Fibroblast of skin of left quadriceps (primary cell): ENCODE measurements at regions not wholly inside any gene's neighbourhood (a gene's known extent, or its start where the extent isn't known, plus 50 kb on each side); places are given as distances from the start of the nearest gene placed in this dataset.
"Not testable (repeated sequence)": the region's sequence is repeated elsewhere in the genome, so short reads cannot be mapped to it uniquely, and the experiment has no call there.

ENCODE experiments used
- DNase-seq, 2 experiments: peaks; one replicate each; pipeline ENCODE4 v3.0.0-alpha.2; 2013; ENCODE audit warnings: low read depth in 2 of 2

- no peak for DNase-seq
These were observed 1191.2 kb downstream of the CNTNAP5 start for GRCh38 chr2:125216321-125216720.

GRCh38 chr2:125224188-125224587 lies 1199.1 kb downstream of the CNTNAP5 start:
- no peak for DNase-seq

GRCh38 chr2:125224830-125225229 lies 1199.7 kb downstream of the CNTNAP5 start:
- DNase-seq = no peak

GRCh38 chr2:125227843-125228392 lies 1202.8 kb downstream of the CNTNAP5 start:
- DNase-seq = no peak

GRCh38 chr2:125240870-125241269 lies 1215.8 kb downstream of the CNTNAP5 start:
- no peak for DNase-seq

GRCh38 chr2:125243074-125243473 lies 1218.0 kb downstream of the CNTNAP5 start:
- DNase-seq = no peak

GRCh38 chr2:125254010-125254409 lies 1228.9 kb downstream of the CNTNAP5 start:
- DNase-seq = no peak

GRCh38 chr2:125259451-125259850 lies 1234.4 kb downstream of the CNTNAP5 start:
- no peak for DNase-seq

- not testable (repeated sequence) for DNase-seq
These were observed 1235.4 kb downstream of the CNTNAP5 start for GRCh38 chr2:125260366-125260930.

- DNase-seq = no peak
These were observed 1239.4 kb downstream of the CNTNAP5 start for GRCh38 chr2:125264453-125264852.

- DNase-seq = no peak
These were observed 1242.6 kb downstream of the CNTNAP5 start for GRCh38 chr2:125267683-125268082.

- no peak for DNase-seq
These were observed 1247.6 kb downstream of the CNTNAP5 start for GRCh38 chr2:125272651-125273050.

GRCh38 chr2:125274718-125275117 lies 1249.6 kb downstream of the CNTNAP5 start:
- DNase-seq = no peak

GRCh38 chr2:125280265-125280664 lies 1255.2 kb downstream of the CNTNAP5 start:
- DNase-seq = no peak

- no peak for DNase-seq
These were observed 1256.2 kb downstream of the CNTNAP5 start for GRCh38 chr2:125281242-125281641.

GRCh38 chr2:125296742-125297141 lies 1271.7 kb downstream of the CNTNAP5 start:
- no peak for DNase-seq

GRCh38 chr2:125310657-125311364 lies 1285.7 kb downstream of the CNTNAP5 start:
- DNase-seq = no peak

- no peak for DNase-seq
These were observed 1287.3 kb downstream of the CNTNAP5 start for GRCh38 chr2:125312342-125312741.

- no peak for DNase-seq
These were observed 1288.7 kb downstream of the CNTNAP5 start for GRCh38 chr2:125313806-125314205.

GRCh38 chr2:125318740-125319139 lies 1293.7 kb downstream of the CNTNAP5 start:
- DNase-seq = no peak

- no peak for DNase-seq
These were observed 1299.2 kb downstream of the CNTNAP5 start for GRCh38 chr2:125324273-125324672.

- no peak for DNase-seq
These were observed 1305.0 kb downstream of the CNTNAP5 start for GRCh38 chr2:125330133-125330532.

GRCh38 chr2:125341353-125341752 lies 1314.6 kb upstream of the GYPC start:
- DNase-seq = no peak
